ENCODE measurements at regions not wholly inside any gene's neighbourhood (a gene's known extent, or its start where the extent isn't known, plus 50 kb on each side); places are given as distances from the start of the nearest gene placed in this dataset.

DNA sequence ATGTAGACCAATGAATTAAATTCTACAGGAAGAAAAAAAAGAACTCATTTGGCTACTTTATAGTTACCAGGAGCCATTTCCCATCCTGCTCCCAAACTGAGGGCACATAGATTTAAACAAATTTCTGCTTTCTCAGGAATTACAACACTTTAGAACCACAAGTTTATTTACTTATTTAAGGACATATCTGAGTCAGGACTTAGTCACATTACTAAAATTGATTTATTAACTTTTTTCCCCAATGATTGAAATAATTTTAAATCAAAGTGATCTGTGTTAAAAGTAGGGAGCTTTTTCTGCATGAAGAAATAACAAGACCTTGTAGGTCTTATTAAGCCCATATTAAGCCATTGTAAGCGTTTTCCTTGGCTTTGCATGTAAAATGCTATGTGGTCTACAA, 291.0 kb upstream of the HAND2 start:
- no peak overlapping the region for H3K4me3 ChIP-seq (replicated peaks in 1 of 2; ENCODE audit: low read depth in 2 of 2, low read length in 2 of 2)
- TF ChIP-seq, protein P1, sequence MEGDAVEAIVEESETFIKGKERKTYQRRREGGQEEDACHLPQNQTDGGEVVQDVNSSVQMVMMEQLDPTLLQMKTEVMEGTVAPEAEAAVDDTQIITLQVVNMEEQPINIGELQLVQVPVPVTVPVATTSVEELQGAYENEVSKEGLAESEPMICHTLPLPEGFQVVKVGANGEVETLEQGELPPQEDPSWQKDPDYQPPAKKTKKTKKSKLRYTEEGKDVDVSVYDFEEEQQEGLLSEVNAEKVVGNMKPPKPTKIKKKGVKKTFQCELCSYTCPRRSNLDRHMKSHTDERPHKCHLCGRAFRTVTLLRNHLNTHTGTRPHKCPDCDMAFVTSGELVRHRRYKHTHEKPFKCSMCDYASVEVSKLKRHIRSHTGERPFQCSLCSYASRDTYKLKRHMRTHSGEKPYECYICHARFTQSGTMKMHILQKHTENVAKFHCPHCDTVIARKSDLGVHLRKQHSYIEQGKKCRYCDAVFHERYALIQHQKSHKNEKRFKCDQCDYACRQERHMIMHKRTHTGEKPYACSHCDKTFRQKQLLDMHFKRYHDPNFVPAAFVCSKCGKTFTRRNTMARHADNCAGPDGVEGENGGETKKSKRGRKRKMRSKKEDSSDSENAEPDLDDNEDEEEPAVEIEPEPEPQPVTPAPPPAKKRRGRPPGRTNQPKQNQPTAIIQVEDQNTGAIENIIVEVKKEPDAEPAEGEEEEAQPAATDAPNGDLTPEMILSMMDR (IDR thresholded peaks at IDR 0.05; ENCODE audit: low read depth, low read length): no peak
- DNase-seq (ENCODE audit: low read depth in 2 of 2): no peak

DNA sequence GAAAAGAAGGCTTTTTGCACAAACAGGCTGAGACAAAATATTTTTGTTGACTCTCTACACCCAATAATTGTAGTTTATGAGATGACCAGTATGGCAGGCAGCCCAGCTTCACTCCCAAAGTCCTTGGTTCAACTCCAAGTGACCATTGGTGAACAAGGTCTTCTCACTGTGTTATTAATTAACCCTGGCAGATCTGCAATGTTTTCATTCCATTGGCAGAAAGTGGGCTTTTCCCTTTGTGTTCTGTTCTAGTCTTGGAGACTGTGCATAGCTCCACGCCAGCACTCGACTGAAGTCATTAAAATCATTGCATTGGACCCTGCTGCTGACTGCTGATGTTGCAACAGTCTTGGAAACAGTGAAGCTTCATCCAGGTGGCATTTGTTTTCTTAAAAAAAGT, 277.3 kb upstream of the HAND2 start:
- H3K4me3 ChIP-seq (replicated peaks in 1 of 2; ENCODE audit: low read depth in 2 of 2, low read length in 2 of 2): no peak overlapping the region
- TF ChIP-seq, protein P1 (IDR thresholded peaks at IDR 0.05; ENCODE audit: low read depth, low read length): no peak
- peak in 1 of 2 donors; percentile 30 for DNase-seq (ENCODE audit: low read depth in 2 of 2)

DNA sequence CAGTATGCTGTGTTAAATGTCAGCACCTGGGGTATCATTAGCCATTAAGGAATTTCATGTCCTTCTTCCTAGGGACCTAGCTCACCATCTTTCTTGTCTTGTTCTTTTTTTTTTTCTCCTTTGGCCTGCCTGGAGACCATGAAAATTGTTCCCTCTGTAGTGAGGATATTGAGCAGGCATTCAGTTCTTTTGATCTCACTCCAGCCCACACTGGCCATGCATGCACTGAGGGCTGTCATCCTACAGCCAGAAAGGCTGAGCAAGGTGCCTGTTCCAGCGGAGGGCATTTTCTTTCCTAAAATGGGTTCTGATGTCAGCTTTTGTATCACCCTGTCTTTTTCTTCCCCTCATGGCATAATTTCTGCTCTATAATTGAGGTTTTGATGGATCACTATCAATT, 275.9 kb upstream of the HAND2 start:
- no peak for DNase-seq (ENCODE audit: low read depth in 2 of 2)
- TF ChIP-seq, protein P1 (IDR thresholded peaks at IDR 0.05; ENCODE audit: low read depth, low read length): no peak
- no peak overlapping the region for H3K4me3 ChIP-seq (replicated peaks in 1 of 2; ENCODE audit: low read depth in 2 of 2, low read length in 2 of 2)

DNA sequence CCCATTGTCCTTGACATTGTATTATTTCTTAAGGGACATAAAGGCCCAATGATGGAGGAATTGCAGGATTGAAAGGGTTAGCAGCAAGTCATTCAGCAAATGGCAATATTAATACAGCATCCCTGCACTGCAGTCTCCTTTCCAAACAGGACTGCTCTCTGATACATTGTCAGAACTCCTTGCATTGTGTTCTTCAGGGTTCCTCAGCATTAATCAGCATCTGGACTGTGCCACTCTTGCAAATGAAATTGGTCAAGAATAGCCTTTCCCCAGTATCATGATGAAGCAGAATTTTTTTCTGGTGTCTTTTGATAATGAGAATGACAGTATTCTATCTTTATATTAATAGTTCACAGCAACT, 272.6 kb upstream of the HAND2 start:
- TF ChIP-seq, protein P1 (IDR thresholded peaks at IDR 0.05; ENCODE audit: low read depth, low read length): no peak
- H3K4me3 ChIP-seq (replicated peaks in 1 of 2; ENCODE audit: low read depth in 2 of 2, low read length in 2 of 2): no peak overlapping the region
- no peak for DNase-seq (ENCODE audit: low read depth in 2 of 2)

DNA sequence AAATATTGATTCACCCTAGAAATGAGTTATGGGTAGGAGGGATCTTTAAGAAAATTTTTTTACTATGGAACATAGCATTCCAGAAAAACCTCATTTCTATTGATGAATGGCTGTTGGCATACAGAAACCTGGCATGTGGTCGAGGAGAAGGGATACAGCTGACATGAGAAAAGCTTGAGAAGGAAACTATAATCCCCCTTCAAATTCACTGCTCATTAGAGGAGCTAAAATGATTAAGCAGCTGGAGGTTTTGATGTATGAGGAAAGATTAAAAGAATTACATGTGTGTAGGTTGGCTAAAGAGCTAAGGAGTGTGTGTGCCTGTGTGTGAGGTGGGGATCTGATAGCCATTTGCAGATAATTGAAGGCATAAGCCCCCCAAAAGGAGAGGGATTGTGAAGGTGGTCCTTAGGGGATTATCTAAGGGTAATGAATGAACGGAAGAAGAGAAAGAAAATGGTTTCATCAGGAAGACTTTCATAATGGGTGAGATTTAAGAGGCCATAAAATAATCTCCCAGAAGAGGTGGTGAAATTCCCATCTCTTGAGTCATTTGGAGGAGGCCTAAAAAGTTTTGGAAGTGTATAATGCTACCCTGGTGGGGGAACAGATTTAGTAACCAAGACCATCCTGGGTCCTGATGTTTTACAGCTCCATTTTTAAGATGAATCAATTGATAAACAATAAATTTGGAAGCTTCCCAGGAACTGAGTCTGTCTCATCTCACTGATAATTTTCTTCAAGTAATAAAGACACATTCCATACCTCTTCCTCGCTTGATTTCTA, 272.0 kb upstream of the HAND2 start:
- peak in 1 of 2 donors; percentile 8 for DNase-seq (ENCODE audit: low read depth in 2 of 2)
- TF ChIP-seq, protein P1 (IDR thresholded peaks at IDR 0.05; ENCODE audit: low read depth, low read length): no peak

DNA sequence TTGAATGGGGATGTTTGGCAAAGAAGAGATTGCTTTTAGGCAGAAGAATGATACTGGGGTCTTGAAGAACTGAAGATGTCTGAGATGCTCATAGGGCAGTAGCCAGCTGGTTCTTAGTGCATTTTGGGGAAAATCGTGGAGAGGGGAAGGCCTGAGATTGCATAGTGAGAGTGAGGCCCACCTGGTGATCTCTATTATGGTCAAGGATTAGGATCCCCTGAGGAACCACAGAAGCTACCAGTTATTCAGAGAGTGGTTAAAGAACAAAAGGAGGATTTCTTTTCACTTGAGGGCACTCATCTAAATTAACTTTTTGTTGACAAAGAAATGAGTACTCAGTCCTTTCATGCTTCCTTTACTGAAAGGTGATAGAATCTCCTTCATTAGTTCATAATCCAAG, 271.3 kb upstream of the HAND2 start:
- no peak overlapping the region for H3K4me3 ChIP-seq (replicated peaks in 1 of 2; ENCODE audit: low read depth in 2 of 2, low read length in 2 of 2)
- TF ChIP-seq, protein P1 (IDR thresholded peaks at IDR 0.05; ENCODE audit: low read depth, low read length): no peak
- no peak for DNase-seq (ENCODE audit: low read depth in 2 of 2)

More for the DNA sequence above, 272.0 kb upstream of the HAND2 start:
- H3K4me3 ChIP-seq (replicated peaks in 1 of 2; ENCODE audit: low read depth in 2 of 2, low read length in 2 of 2): no peak overlapping the region

DNA sequence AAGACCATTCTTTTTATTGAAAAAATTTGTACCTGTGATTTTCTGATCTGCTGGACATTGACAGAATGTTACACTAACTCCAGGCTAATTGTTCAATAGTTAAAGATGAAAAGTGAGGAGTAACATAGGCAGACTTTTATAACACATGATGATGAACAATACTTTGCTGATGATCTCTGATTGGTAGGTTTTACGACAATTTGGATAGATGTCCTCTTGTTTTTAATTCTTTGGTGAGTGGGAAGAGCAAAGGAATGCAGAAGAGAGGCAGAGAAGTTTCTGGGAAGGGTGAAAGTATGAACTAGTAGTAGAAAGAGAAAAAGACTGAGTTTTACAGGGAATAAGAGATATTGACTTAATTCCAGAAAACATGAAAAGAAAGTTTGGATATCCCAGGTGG, 267.3 kb upstream of the HAND2 start:
- TF ChIP-seq, protein P1 (IDR thresholded peaks at IDR 0.05; ENCODE audit: low read depth, low read length): no peak
- DNase-seq (ENCODE audit: low read depth in 2 of 2): no peak
- no peak overlapping the region for H3K4me3 ChIP-seq (replicated peaks in 1 of 2; ENCODE audit: low read depth in 2 of 2, low read length in 2 of 2)
